CD14-positive monocyte (primary cell): ENCODE measurements at regions not wholly inside any gene's neighbourhood (a gene's known extent, or its start where the extent isn't known, plus 50 kb on each side); places are given as distances from the start of the nearest gene placed in this dataset.

Experiments used
- DNase-seq, 3 donors: peaks; one replicate each; pipeline ENCODE4 v3.0.0-alpha.2; 2011 to 2022
- H2AFZ ChIP-seq: 2 replicates; pipeline ENCODE4 v1.6.0; 2012; ENCODE audit warnings: mild to moderate bottlenecking, low read depth, low read length, inconsistent platforms; ENCODE audit not compliant: insufficient read depth, poor library complexity, severe bottlenecking
- H3K27ac ChIP-seq, 2 donors: 1 replicate in 1 of 2; 2 replicates in 1 of 2; pipeline ENCODE4 v1.5.1; 2012 to 2013; ENCODE audit warnings: low read length in 2 of 2, control low read depth in 1 of 2, inconsistent platforms in 1 of 2, low read depth in 1 of 2, mild to moderate bottlenecking in 1 of 2
- H3K27me3 ChIP-seq, 2 donors: one replicate each; pipeline versions ENCODE4 v1.6.0 to v1.6.1; 2011 to 2013; ENCODE audit warnings: low read length in 2 of 2; ENCODE audit not compliant: control insufficient read depth in 2 of 2, insufficient read depth in 2 of 2
- H3K36me3 ChIP-seq, 2 donors: replicated peaks in 1 of 2; 1 replicate in 1 of 2; 2 replicates in 1 of 2; pipeline versions ENCODE4 v1.5.1 to v1.6.1; 2012 to 2013; ENCODE audit warnings: low read length in 2 of 2, control low read depth in 1 of 2, inconsistent platforms in 1 of 2, mild to moderate bottlenecking in 1 of 2; ENCODE audit not compliant: insufficient read depth in 2 of 2, control insufficient read depth in 1 of 2
- H3K4me1 ChIP-seq, 2 donors: 1 replicate in 1 of 2; 2 replicates in 1 of 2; pipeline versions ENCODE4 v1.5.1 to v1.6.1; 2012 to 2013; ENCODE audit warnings: low read length in 2 of 2, control low read depth in 1 of 2, inconsistent platforms in 1 of 2, mild to moderate bottlenecking in 1 of 2, moderate library complexity in 1 of 2; ENCODE audit not compliant: insufficient read depth in 2 of 2, control insufficient read depth in 1 of 2
- H3K4me2 ChIP-seq: replicated peaks from 2 replicates; pipeline ENCODE3; 2012; ENCODE audit warnings: low read length, moderate library complexity, mild to moderate bottlenecking; ENCODE audit not compliant: poor library complexity, severe bottlenecking; ENCODE audit errors: extremely low read depth
- H3K4me3 ChIP-seq, 3 experiments: fragments of 200-600 bp in 1 of 3; sonication (generic) in 1 of 3; replicated peaks in 1 of 3; 1 replicate in 2 of 3; 2 replicates in 1 of 3; pipeline ENCODE4 v1.5.1; 2011 to 2013; ENCODE audit warnings: low read length in 3 of 3, mild to moderate bottlenecking in 3 of 3, control low read depth in 2 of 3, low read depth in 2 of 3, inconsistent platforms in 1 of 3, moderate library complexity in 1 of 3
- H3K79me2 ChIP-seq: 2 replicates; pipeline ENCODE4 v1.6.0; 2012; ENCODE audit warnings: mild to moderate bottlenecking, control low read depth, inconsistent platforms, low read length, moderate library complexity; ENCODE audit not compliant: insufficient read depth
- H3K9ac ChIP-seq: 2 replicates; pipeline ENCODE4 v1.6.0; 2017; ENCODE audit warnings: low read length, mild to moderate bottlenecking; ENCODE audit not compliant: insufficient read depth, poor library complexity, severe bottlenecking
- H3K9me3 ChIP-seq, 2 donors: replicated peaks in 1 of 2; 1 replicate in 1 of 2; 2 replicates in 1 of 2; pipeline versions ENCODE4 v1.5.1 to v1.6.1; 2012 to 2013; ENCODE audit warnings: low read length in 2 of 2, control low read depth in 1 of 2; ENCODE audit not compliant: control insufficient read depth in 1 of 2, insufficient read depth in 1 of 2
- H4K20me1 ChIP-seq: 2 replicates; pipeline ENCODE4 v1.6.0; 2012; ENCODE audit warnings: mild to moderate bottlenecking, low read length, control low read depth, moderate library complexity; ENCODE audit not compliant: insufficient read depth
- H3K27ac Mint-ChIP-seq, 7 donors: one replicate each; pipeline ENCODE4 v1.8.0; 2020; ENCODE audit warnings: mild to moderate bottlenecking in 7 of 7, mixed read lengths in 7 of 7, moderate library complexity in 6 of 7, inconsistent platforms in 2 of 7
- H3K27me3 Mint-ChIP-seq, 3 donors: one replicate each; pipeline ENCODE4 v1.8.0; 2021 to 2022; ENCODE audit warnings: low read depth in 3 of 3, mild to moderate bottlenecking in 3 of 3, mixed read lengths in 3 of 3, moderate library complexity in 3 of 3, inconsistent platforms in 1 of 3
- H3K36me3 Mint-ChIP-seq, 2 donors: one replicate each; pipeline ENCODE4 v1.8.0; 2020; ENCODE audit warnings: mixed read lengths in 2 of 2, inconsistent platforms in 1 of 2, mild to moderate bottlenecking in 1 of 2
- H3K4me1 Mint-ChIP-seq: one replicate; pipeline ENCODE4 v1.8.0; 2020; ENCODE audit warnings: mild to moderate bottlenecking, mixed read lengths
- H3K4me3 Mint-ChIP-seq, 2 donors: one replicate each; pipeline ENCODE4 v1.8.0; 2020; ENCODE audit warnings: mild to moderate bottlenecking in 2 of 2, mixed read lengths in 2 of 2, moderate library complexity in 1 of 2
- H3K9me3 Mint-ChIP-seq, 7 donors: one replicate each; pipeline ENCODE4 v1.8.0; 2020 to 2022; ENCODE audit warnings: mixed read lengths in 7 of 7, mild to moderate bottlenecking in 6 of 7, moderate library complexity in 6 of 7, inconsistent platforms in 2 of 7
- WGBS: methylation state at CpG from one replicate; pipeline ENCODE4 v1.1.5; 2013; ENCODE audit warnings: missing lambda C conversion rate; ENCODE audit not compliant: insufficient coverage; 5-methylcytosine and 5-hydroxymethylcytosine counted together
- intact Hi-C, 2 donors: fragments of 100-400 bp; cut with micrococcal nuclease; formaldehyde crosslinking; loops; one replicate each; pipeline versions ENCODE4 v1.15.0 to v1.15.1; 2023
- TF ChIP-seq, protein P1 (sequence below): fragments of 200-600 bp; IDR thresholded peaks from one replicate; pipeline ENCODE4 v1.8.0; 2022; ENCODE audit warnings: antibody characterized with exemption, mild to moderate bottlenecking

GRCh38 chr10:58919927-58920654, 256.4 kb upstream of the PHYHIPL start:
- H3K4me2 ChIP-seq = no peak overlapping the region
- no peaks in the 10 kb centered on the region for H4K20me1 ChIP-seq
- H3K27ac Mint-ChIP-seq = no peak overlapping the region

GRCh38 chr10:58920655-58921003, 255.8 kb upstream of the PHYHIPL start:
- no peak for DNase-seq
- Histone ChIP-seq H3K36me3 (no peaks in the 10 kb centered on the region), H2AFZ (no peak overlapping the region), H3K4me2 (no peak overlapping the region), H3K27me3 (no peaks in the 10 kb centered on the region), H3K9me3 (no peaks in the 10 kb centered on the region), H3K9ac (no peak overlapping the region), H4K20me1 (no peaks in the 10 kb centered on the region), H3K27ac (no peak overlapping the region), H3K79me2 (no peaks in the 10 kb centered on the region), H3K4me3 (no peak overlapping the region), H3K4me1 (no peaks in the 10 kb centered on the region)
- H3K4me3 Mint-ChIP-seq = no peak overlapping the region
- H3K9me3 Mint-ChIP-seq = peaks cover 0 to 5% (median 0%) of the 10 kb centered on the region in 7 donors
- intact Hi-C loops = no loop called here
- no peaks in the 10 kb centered on the region for H3K4me1 Mint-ChIP-seq
- H3K27me3 Mint-ChIP-seq = peaks cover 0 to 2% (median 2%) of the 10 kb centered on the region in 3 donors
- TF ChIP-seq, protein P1, sequence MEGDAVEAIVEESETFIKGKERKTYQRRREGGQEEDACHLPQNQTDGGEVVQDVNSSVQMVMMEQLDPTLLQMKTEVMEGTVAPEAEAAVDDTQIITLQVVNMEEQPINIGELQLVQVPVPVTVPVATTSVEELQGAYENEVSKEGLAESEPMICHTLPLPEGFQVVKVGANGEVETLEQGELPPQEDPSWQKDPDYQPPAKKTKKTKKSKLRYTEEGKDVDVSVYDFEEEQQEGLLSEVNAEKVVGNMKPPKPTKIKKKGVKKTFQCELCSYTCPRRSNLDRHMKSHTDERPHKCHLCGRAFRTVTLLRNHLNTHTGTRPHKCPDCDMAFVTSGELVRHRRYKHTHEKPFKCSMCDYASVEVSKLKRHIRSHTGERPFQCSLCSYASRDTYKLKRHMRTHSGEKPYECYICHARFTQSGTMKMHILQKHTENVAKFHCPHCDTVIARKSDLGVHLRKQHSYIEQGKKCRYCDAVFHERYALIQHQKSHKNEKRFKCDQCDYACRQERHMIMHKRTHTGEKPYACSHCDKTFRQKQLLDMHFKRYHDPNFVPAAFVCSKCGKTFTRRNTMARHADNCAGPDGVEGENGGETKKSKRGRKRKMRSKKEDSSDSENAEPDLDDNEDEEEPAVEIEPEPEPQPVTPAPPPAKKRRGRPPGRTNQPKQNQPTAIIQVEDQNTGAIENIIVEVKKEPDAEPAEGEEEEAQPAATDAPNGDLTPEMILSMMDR = no peak
- H3K36me3 Mint-ChIP-seq = no peaks in the 10 kb centered on the region
- no peak overlapping the region for H3K27ac Mint-ChIP-seq

More at GRCh38 chr10:58919927-58920654, 256.4 kb upstream of the PHYHIPL start:
- H3K4me3 Mint-ChIP-seq = no peak overlapping the region
- H2AFZ ChIP-seq = no peak overlapping the region
- peaks cover 0 to 5% (median 0%) of the 10 kb centered on the region in 7 donors for H3K9me3 Mint-ChIP-seq
- H3K36me3 ChIP-seq = no peaks in the 10 kb centered on the region
- no peaks in the 10 kb centered on the region for H3K4me1 ChIP-seq
- no peaks in the 10 kb centered on the region for H3K9me3 ChIP-seq
- H3K4me3 ChIP-seq = no peak overlapping the region
- no peaks in the 10 kb centered on the region for H3K27me3 ChIP-seq
- no peaks in the 10 kb centered on the region for H3K36me3 Mint-ChIP-seq
- no peak overlapping the region for H3K9ac ChIP-seq
- H3K27me3 Mint-ChIP-seq = peaks cover 0 to 2% (median 2%) of the 10 kb centered on the region in 3 donors
- WGBS = no CpG with 5 or more reads among the region's 3 CpGs
- H3K4me1 Mint-ChIP-seq = no peaks in the 10 kb centered on the region
- intact Hi-C loops = no loop called here
- TF ChIP-seq, protein P1 = no peak
- no peak overlapping the region for H3K27ac ChIP-seq
- DNase-seq = no peak
- no peaks in the 10 kb centered on the region for H3K79me2 ChIP-seq
